DND-41 (cell line): ENCODE measurements at regions not wholly inside any gene's neighbourhood (a gene's known extent, or its start where the extent isn't known, plus 50 kb on each side); places are given as distances from the start of the nearest gene placed in this dataset.

ENCODE experiments used
- CTCF ChIP-seq: IDR thresholded peaks from 2 replicates; pipeline ENCODE4 v1.5.1; 2012; ENCODE audit warnings: borderline replicate concordance, low read length, moderate library complexity, mild to moderate bottlenecking; ENCODE audit not compliant: poor library complexity, severe bottlenecking; ENCODE audit errors: extremely low read depth
- EZH2 ChIP-seq: IDR thresholded peaks from 3 replicates; pipeline ENCODE4 v1.6.1; 2012; ENCODE audit warnings: borderline replicate concordance, low read depth, mild to moderate bottlenecking, moderate library complexity, low read length, inconsistent platforms; ENCODE audit not compliant: severe bottlenecking

- TF ChIP-seq CTCF (no peak), EZH2 (no peak)
Observed at GRCh38 chr6:91886183-91886795, 1299.4 kb upstream of the MAP3K7 start.
